Stimulated activated CD4-positive, alpha-beta T cell treated with anti-CD3 and anti-CD28 coated beads, Interleukin-12 subunit alpha, Interleukin-12 subunit beta, amount 100 ng/mL, for 48 hours (primary cell): ENCODE measurements at regions not wholly inside any gene's neighbourhood (a gene's known extent, or its start where the extent isn't known, plus 50 kb on each side); places are given as distances from the start of the nearest gene placed in this dataset.

Source experiments
- DNase-seq, 3 donors: peaks; one replicate each; pipeline ENCODE4 v3.0.0-alpha.2; 2020; ENCODE audit warnings: low read depth in 2 of 3, low spot score in 1 of 3

GRCh38 chr15:36390491-36390890, 188.9 kb upstream of the CDIN1 start:
- DNase-seq, result no peak

GRCh38 chr15:36392676-36393266, 186.7 kb upstream of the CDIN1 start:
- DNase-seq, result no peak

- no peak for DNase-seq
Observed at GRCh38 chr15:36398212-36398611, 181.2 kb upstream of the CDIN1 start.

GRCh38 chr15:36399276-36399675, 180.2 kb upstream of the CDIN1 start:
- no peak for DNase-seq

- no peak for DNase-seq
Observed at GRCh38 chr15:36400936-36401585, 178.4 kb upstream of the CDIN1 start.

- no peak for DNase-seq
Observed at GRCh38 chr15:36401586-36401966, 177.8 kb upstream of the CDIN1 start.

- DNase-seq, result no peak
Observed at GRCh38 chr15:36403351-36403750, 176.1 kb upstream of the CDIN1 start.

- DNase-seq, result no peak
Observed at GRCh38 chr15:36406366-36406765, 173.1 kb upstream of the CDIN1 start.

- DNase-seq, result no peak
Observed at GRCh38 chr15:36406911-36407310, 172.5 kb upstream of the CDIN1 start.

- no peak for DNase-seq
Observed at GRCh38 chr15:36407647-36408046, 171.8 kb upstream of the CDIN1 start.

- no peak for DNase-seq
Observed at GRCh38 chr15:36409819-36410218, 169.6 kb upstream of the CDIN1 start.

GRCh38 chr15:36414670-36415069, 164.8 kb upstream of the CDIN1 start:
- DNase-seq, result no peak

- DNase-seq, result no peak
Observed at GRCh38 chr15:36415643-36416042, 163.8 kb upstream of the CDIN1 start.

- no peak for DNase-seq
Observed at GRCh38 chr15:36422631-36423030, 156.8 kb upstream of the CDIN1 start.

- DNase-seq, result no peak
Observed at GRCh38 chr15:36426691-36427090, 152.7 kb upstream of the CDIN1 start.

GRCh38 chr15:36428102-36428845, 151.2 kb upstream of the CDIN1 start:
- no peak for DNase-seq

- DNase-seq, result no peak
Observed at GRCh38 chr15:36429707-36430106, 149.7 kb upstream of the CDIN1 start.

GRCh38 chr15:36430280-36430679, 149.1 kb upstream of the CDIN1 start:
- no peak for DNase-seq

GRCh38 chr15:36430726-36431265, 148.6 kb upstream of the CDIN1 start:
- no peak for DNase-seq

GRCh38 chr15:36432161-36432560, 147.3 kb upstream of the CDIN1 start:
- DNase-seq, result no peak

- DNase-seq, result no peak
Observed at GRCh38 chr15:36434177-36434576, 145.2 kb upstream of the CDIN1 start.

GRCh38 chr15:36438499-36438898, 140.9 kb upstream of the CDIN1 start:
- DNase-seq, result no peak
